SK-N-SH treated with all-trans-retinoic acid at 6 μM for 48 hours (cell line): ENCODE measurements at regions not wholly inside any gene's neighbourhood (a gene's known extent, or its start where the extent isn't known, plus 50 kb on each side); places are given as distances from the start of the nearest gene placed in this dataset.

Experiments
- ARNTL ChIP-seq: fragments of 450-650 bp; formaldehyde crosslinking; IDR thresholded peaks from 2 replicates; pipeline ENCODE4 v1.5.0; 2020; ENCODE audit warnings: low read depth, mild to moderate bottlenecking, moderate library complexity, borderline replicate concordance
- GLIS3 ChIP-seq: fragments of 250-450 bp; sonication (Bioruptor Pico); IDR thresholded peaks from 2 replicates; pipeline ENCODE4 v1.5.0; 2020; ENCODE audit warnings: mild to moderate bottlenecking, moderate library complexity
- OSR1 ChIP-seq: fragments of 250-450 bp; sonication (Bioruptor Pico); IDR thresholded peaks from 2 replicates; pipeline ENCODE4 v1.8.0; 2022; ENCODE audit warnings: moderate library complexity, mild to moderate bottlenecking, inconsistent platforms
- RARB ChIP-seq: fragments of 250-450 bp; sonication (Bioruptor Pico); IDR thresholded peaks from 2 replicates; pipeline ENCODE4 v1.8.0; 2021; ENCODE audit warnings: mild to moderate bottlenecking, moderate library complexity
- TOX ChIP-seq: fragments of 250-450 bp; sonication (Bioruptor Pico); IDR thresholded peaks from 2 replicates; pipeline ENCODE4 v1.8.0; 2021; ENCODE audit warnings: mild to moderate bottlenecking, moderate library complexity, borderline replicate concordance
- ZFP30 ChIP-seq: fragments of 450-650 bp; formaldehyde crosslinking; IDR thresholded peaks from 2 replicates; pipeline ENCODE4 v1.5.0; 2022; ENCODE audit warnings: mild to moderate bottlenecking, moderate library complexity
- ZNF565 ChIP-seq: fragments of 450-650 bp; formaldehyde crosslinking; conservative IDR thresholded peaks from 2 replicates; pipeline ENCODE4 v1.5.0; 2020; ENCODE audit warnings: low read depth, mild to moderate bottlenecking, moderate library complexity
- ZNF70 ChIP-seq: fragments of 450-650 bp; formaldehyde crosslinking; IDR thresholded peaks from 2 replicates; pipeline ENCODE4 v1.5.0; 2020; ENCODE audit warnings: mild to moderate bottlenecking, moderate library complexity
- ZNF8 ChIP-seq: fragments of 450-650 bp; formaldehyde crosslinking; IDR thresholded peaks from 2 replicates; pipeline ENCODE4 v1.5.0; 2020; ENCODE audit warnings: mild to moderate bottlenecking, moderate library complexity
- TF ChIP-seq, protein P1 (sequence below): fragments of 250-450 bp; sonication (Bioruptor Pico); IDR thresholded peaks from 2 replicates; pipeline ENCODE4 v1.5.1; 2020; ENCODE audit warnings: low read depth, mild to moderate bottlenecking, moderate library complexity
- TF ChIP-seq, protein P2 (sequence below): fragments of 250-450 bp; sonication (Bioruptor Pico); IDR thresholded peaks from 2 replicates; pipeline ENCODE4 v1.8.0; 2020; ENCODE audit warnings: mild to moderate bottlenecking, moderate library complexity, borderline replicate concordance

DNA sequence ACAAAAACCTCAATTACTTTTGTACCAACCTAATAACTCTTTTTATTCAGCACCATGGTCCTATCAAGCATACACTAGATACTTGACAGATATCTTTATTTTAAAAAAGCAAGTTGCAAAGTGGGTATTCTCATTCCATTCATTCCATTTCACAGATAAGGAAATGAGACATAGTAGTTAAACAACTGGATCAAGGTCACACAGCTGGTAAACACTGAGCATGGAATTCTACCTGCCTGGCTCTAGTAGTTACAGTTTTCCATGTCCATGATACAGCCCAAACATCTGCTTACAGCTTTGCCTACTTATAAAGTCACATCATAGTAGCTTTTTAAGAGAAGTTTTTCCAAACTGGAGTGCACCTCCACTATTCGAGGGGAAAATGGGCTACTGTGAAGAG, 57.1 kb upstream of the SERTM1 start:
- TF ChIP-seq ZNF70 (CRISPR knock-in tag) (no peak), ZNF565 (no peak), OSR1 (CRISPR knock-in tag) (no peak), ARNTL (no peak), RARB (CRISPR knock-in tag) (no peak), ZNF8 (CRISPR knock-in tag) (no peak), GLIS3 (no peak), ZFP30 (CRISPR knock-in tag) (no peak), TOX (CRISPR knock-in tag) (no peak)
- TF ChIP-seq, protein P1, sequence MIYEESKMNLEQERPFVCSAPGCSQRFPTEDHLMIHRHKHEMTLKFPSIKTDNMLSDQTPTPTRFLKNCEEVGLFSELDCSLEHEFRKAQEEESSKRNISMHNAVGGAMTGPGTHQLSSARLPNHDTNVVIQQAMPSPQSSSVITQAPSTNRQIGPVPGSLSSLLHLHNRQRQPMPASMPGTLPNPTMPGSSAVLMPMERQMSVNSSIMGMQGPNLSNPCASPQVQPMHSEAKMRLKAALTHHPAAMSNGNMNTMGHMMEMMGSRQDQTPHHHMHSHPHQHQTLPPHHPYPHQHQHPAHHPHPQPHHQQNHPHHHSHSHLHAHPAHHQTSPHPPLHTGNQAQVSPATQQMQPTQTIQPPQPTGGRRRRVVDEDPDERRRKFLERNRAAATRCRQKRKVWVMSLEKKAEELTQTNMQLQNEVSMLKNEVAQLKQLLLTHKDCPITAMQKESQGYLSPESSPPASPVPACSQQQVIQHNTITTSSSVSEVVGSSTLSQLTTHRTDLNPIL (CRISPR knock-in tag): no peak
- TF ChIP-seq, protein P2, sequence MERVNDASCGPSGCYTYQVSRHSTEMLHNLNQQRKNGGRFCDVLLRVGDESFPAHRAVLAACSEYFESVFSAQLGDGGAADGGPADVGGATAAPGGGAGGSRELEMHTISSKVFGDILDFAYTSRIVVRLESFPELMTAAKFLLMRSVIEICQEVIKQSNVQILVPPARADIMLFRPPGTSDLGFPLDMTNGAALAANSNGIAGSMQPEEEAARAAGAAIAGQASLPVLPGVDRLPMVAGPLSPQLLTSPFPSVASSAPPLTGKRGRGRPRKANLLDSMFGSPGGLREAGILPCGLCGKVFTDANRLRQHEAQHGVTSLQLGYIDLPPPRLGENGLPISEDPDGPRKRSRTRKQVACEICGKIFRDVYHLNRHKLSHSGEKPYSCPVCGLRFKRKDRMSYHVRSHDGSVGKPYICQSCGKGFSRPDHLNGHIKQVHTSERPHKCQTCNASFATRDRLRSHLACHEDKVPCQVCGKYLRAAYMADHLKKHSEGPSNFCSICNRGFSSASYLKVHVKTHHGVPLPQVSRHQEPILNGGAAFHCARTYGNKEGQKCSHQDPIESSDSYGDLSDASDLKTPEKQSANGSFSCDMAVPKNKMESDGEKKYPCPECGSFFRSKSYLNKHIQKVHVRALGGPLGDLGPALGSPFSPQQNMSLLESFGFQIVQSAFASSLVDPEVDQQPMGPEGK: no peak
